CD4-positive, alpha-beta T cell treated with Interleukin-6 for 4 hours (primary cell): ENCODE measurements at regions not wholly inside any gene's neighbourhood (a gene's known extent, or its start where the extent isn't known, plus 50 kb on each side); places are given as distances from the start of the nearest gene placed in this dataset.
"Not testable (repeated sequence)": the region's sequence is repeated elsewhere in the genome, so short reads cannot be mapped to it uniquely, and the experiment has no call there.

ENCODE experiments used
- DNase-seq: peaks from one replicate; pipeline ENCODE4 v3.0.0-alpha.2; 2020; ENCODE audit warnings: mixed read lengths

DNA sequence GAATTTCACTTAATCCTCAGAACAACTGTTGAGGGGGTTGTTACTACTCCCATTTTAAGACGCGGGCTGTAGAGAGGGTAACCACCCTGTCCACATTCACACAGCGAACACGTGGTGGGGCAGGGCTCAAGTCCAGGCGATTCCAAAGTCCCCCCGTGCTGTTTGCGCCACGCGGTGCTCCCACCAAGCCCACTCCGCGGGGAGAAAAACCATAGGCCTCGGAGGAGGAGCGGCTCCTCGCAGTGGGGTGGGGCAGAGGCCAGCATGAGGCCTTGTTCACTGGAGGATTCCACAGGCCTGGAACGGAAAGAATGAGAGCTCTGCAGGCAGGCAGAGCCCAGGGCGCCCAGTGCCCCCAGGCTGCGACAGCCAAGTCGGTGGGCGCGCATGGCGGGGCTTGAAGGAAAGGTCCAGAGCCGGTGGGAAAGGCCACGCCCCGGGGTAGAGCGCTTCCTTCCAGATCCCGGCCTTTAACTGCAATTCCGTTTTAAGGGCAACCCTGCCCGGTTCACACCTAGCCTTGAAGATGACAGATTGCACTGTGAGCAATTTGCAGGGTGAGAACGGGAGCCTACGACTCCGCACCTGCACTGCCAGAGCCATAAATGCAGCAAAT is 161.8 kb upstream of the TBL1XR1 start:
- peak; percentile 65 for DNase-seq

- peak; percentile 95 for DNase-seq
Observed at GRCh38 chr3:177359593-177360357, 162.5 kb upstream of the TBL1XR1 start.

DNA sequence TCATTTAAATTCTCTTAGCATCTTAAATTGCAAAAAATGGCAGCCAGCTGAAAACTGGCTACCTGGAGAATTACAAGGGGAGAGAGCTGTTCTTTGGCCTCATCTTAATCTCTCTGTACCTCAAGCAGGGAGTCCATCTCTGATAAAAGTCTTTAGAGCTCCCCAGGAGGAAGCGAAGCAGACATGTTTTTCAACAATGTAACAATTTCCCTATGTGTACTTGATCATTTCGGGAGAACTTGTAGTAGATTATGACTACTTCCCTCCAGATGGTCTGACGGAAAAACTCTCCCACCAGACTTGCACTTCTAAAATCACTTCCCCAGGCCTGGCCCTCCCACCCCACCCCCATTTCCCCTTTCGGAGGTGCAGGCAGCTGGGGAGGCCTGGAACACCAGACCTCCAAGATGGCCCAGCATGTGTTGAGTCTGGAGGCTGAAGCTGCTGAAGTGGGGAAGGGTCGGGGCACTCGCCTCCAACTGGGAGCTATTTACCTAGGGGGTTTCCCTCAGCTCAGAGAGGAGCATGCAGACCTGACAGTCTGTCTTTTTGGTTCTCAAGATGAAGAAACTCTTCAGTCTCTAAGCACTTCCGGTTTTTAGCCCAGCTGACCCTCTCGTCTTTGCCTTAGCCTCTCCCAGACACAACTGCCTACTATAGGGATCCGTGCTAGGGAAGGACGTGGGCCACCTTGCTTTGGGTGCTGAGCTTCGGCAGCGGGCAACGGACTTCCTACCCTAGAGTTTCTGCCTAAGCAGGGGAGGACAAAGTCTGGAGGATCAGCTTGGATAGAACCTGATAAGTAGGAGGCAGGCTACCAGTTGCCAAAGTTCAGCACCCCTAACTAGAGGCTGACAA is 164.0 kb upstream of the TBL1XR1 start:
- DNase-seq: peak; percentile 22

- no peak for DNase-seq
Observed at GRCh38 chr3:177362626-177363025, 165.3 kb upstream of the TBL1XR1 start.

DNA sequence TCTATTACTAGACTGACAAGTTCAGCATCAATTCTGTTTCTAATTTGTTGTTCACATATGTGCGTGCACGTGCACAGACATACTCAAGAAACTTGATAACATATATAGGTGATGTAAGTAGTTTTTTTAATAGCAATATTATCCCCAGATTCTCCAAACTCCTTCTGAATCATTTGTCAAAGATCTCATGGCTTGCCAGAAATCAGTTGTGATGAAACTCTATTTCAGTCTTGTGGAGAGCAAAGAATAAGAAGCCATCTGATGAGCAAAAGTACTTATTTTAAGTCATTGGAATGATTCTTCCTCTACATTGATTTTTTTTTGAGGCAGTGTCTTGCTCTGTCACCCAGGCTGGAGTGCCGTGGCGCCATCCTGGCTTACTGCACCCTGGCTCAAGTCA is 167.0 kb upstream of the TBL1XR1 start:
- no peak for DNase-seq

- not testable (repeated sequence) for DNase-seq
Observed at GRCh38 chr3:177365294-177365693, 168.0 kb upstream of the TBL1XR1 start.

DNA sequence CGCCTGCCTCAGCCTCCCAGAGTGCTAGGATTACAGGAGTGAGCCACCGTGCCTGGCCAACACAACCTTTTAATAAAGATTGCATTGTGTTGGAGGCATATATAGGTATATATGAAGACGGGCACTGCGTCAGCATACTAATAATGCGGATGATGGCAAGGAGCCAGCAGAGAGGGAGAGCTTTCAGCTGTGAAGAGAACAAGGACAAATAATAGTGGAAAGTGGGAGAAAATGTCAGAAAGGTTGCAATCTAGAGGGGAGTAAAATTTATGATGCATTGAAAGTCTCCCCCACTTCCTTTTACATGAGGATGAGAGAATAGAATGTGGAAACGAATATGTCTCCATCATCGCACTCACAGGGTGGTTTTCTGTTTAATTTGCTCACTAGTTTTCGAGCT is 170.5 kb upstream of the TBL1XR1 start:
- DNase-seq: no peak

DNA sequence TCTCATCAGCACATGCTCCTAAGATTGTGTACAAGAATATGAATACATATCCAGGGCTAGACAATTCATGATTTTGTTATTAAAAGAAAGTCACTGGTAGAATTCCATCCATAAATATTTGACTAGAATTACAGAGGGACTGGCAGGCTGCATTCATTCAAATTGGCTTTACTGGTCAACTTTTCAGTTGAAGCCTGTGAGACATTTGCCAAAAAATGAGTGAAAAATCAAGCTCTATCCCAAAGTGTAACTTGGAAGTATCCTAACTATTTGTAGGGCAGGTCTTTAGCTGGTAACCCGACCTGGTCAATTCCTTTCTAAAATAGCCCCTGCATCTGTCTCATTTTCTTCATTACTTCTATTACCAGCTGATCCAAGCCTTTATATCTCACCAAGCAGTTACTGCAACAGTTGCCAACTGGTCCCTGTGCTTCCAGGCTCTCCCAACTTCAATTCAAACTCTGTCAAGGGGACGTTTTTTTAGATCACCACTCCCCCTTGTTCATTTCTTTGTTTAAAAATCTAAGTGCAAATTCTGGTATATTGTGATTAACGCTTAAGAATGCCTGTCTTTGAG is 173.1 kb upstream of the TBL1XR1 start:
- DNase-seq: no peak

GRCh38 chr3:177371146-177371545 is 173.9 kb upstream of the TBL1XR1 start:
- no peak for DNase-seq

GRCh38 chr3:177371888-177372287 is 174.6 kb upstream of the TBL1XR1 start:
- DNase-seq: no peak

GRCh38 chr3:177374323-177374722 is 177.0 kb upstream of the TBL1XR1 start:
- no peak for DNase-seq

GRCh38 chr3:177375316-177375715 is 178.0 kb upstream of the TBL1XR1 start:
- no peak for DNase-seq

DNA sequence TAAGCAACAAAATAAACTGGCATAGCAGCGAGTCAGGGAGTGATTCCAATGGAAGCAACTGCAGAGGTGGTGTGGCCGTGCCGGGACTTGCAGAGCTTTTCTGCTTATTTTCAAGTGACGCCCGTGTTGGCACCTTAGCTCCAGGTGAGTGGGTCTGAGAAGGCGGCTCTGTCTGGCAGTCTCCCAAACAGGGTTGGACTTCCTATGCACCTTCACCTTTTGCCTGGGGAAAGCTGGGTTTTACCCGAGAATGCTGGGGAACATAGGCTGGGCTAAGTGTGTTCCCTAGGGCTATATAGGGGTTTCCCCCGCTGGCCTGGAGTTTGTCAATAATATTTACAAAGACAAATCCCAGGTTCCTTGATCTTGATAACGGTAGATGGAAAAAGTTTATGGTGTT is 179.9 kb upstream of the TBL1XR1 start:
- no peak for DNase-seq

DNA sequence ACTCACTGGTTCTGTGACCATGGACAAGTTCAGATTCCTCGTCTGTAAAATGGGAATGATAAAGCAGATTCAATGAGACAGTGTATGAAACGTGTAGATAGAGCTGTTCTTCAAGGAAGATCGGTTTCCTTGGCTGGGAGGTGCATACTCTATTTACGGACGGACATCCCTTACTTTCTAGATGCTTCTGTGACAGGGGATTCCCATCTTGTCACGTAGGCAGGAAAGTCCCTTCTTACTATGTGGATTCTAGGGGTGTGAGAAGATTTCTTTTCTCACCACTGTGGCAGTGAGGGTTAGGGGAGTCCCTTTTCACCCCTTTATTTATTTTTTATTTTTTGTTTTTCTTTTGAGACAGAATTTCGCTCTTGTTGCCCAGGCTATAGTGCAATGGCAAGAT is 180.9 kb upstream of the TBL1XR1 start:
- DNase-seq: no peak

DNA sequence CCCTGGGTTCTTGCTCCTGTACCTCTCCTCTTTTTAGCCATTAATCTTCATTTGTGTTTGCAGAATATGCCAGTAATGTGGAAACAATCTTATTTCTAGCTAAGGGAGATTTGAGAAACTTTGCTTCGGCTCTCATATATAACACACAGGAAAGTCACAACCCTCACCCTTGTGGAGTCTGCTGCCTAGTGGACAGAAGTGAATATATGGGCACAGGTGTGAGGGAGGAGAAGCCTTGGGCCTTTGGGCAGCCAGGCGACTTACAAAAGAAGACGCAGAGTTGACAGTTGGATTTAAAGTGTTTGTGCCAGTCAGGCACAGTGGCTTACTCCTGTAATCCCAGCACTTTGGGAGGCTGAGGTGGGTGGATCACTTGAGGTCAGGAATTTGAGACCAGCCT is 181.8 kb upstream of the TBL1XR1 start:
- DNase-seq: no peak

DNA sequence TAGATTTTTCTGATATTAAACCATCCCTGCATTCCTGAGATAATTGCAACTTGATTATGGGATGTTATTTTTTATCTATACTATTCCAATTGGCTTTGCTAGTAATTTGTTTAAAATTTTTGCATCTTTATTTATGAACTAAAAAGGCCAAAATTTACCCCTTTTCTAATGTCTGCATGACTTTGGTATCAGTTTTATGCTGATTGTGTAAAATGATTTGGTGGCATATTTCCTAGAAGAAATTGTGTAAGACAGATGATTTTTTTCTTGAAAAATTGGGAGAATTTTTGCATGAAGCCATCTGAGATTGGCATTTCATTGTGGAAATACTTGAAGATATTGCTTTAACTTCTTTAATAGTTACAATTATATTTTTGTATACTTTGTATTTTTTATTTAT is 183.8 kb upstream of the TBL1XR1 start:
- no peak for DNase-seq

- DNase-seq: no peak
Observed at GRCh38 chr3:177382944-177383343, 185.7 kb upstream of the TBL1XR1 start.

GRCh38 chr3:177385186-177385585 is 187.9 kb upstream of the TBL1XR1 start:
- no peak for DNase-seq

DNA sequence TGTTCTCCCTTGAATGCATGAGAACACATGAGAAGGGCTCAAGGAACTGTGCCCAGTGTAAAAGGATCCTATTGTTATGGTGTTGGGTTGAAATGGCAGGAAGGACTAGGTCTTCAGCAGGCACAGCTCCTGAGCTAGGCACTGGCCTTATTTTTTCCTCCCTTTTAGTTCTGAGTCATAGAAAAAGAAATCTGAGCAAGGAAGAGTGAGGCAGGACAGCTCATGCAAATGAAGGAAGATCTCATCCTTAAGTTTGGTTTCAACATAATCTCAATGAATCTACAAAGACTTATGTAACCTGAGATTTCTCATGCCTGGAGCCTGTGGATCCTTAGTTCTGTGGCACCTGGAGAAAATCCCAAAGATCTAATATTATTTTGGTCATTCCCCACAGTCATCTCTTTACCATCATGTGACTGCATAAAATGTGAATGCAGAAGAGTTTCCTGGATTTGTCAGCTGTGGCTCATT is 188.6 kb upstream of the TBL1XR1 start:
- no peak for DNase-seq

DNA sequence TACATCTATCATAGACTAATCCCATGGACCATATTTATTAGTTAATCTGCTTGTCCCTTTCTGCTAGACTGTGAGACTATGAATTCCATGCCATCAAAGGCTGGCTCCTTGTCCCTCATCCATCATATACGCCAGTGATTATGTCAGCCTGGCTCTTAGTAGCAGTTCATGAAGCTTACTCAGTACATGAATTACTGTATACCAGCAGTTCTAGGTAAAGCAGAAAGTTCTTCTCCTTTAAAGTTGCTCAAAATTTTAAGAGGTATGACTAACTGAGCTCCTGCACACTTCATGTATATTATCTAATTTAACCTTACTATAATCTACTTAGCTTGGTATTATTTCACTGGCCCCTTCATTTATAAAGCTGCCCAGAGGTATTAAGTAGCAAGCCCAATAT is 190.9 kb upstream of the TBL1XR1 start:
- no peak for DNase-seq

DNA sequence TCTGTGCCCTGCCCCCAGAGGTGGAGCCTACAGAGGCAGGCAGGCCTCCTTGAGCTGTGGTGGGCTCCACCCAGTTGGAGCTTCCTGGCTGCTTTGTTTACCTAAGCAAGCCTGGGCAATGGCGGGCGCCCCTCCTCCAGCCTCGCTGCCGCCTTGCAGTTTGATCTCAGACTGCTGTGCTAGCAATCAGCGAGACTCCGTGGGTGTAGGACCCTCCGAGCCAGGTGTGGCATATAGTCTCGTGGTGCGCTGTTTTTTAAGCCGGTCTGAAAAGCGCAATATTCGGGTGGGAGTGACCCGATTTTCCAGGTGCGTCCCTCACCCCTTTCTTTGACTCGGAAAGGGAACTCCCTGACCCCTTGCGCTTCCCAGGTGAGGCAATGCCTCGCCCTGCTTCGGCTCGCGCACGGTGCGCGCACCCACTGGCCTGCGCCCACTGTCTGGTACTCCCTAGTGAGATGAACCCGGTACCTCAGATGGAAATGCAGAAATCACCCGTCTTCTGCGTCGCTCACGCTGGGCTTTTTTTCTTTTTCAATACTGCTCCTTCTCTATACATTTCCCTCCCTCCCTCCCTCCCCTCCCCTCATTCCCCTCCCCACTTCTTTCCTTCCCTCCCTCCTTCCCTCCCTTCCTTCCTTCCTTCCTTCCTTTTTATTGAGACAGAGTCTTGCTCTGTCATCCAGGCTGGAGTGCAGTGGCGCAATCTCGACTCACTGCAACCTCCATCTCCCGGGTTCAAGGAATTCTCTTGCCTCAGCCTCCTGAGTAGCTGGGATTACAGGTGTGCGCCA is 197.1 kb upstream of the TBL1XR1 start:
- DNase-seq: not testable (repeated sequence)

DNA sequence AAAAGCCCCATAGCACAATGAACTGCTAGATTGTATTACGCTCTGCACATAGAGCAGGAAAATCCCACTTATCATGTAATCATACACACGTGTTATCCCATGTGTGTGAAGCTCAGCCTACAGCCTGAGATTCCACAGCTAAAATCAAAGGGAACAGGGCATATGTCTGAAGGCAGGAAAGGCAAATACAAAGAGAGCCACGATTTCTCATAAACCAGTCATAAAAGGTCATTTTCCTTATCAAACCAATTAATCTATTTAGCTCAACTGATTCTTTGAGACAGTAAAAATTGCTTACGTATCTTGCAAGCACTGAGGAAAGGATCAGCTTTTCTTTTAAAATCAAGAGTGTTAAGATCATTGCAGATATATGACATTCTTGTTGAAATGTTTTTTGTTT is 199.5 kb upstream of the TBL1XR1 start:
- no peak for DNase-seq
